ENCODE measurements at regions not wholly inside any gene's neighbourhood (a gene's known extent, or its start where the extent isn't known, plus 50 kb on each side); places are given as distances from the start of the nearest gene placed in this dataset.
"Not testable (repeated sequence)": the region's sequence is repeated elsewhere in the genome, so short reads cannot be mapped to it uniquely, and the experiment has no call there.

DNA sequence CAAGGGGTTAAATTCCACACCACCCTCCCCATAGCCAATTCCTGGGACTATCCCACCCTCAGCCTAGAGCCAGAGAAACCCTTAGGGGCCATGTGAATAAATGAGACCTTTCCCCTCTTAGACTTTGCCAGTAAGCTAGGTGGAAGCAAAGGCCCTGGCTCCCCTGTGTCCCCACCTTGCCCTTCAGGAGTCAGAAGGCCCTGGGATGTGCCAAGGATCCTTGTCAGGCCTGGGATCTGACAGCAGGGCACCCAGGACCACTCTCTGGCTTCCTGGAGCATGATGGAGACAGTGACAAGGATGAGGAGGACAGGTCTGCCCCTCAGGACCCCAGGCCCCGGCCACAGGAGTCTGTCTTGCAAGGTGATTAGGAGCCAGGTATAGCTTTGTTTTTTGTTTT is 125.0 kb upstream of the HAND1 start:
- Histone ChIP-seq H3K79me2 (ENCODE audit: insufficient read depth, low read depth, low read length) (no peaks in the 10 kb centered on the region), H3K9me2 (ENCODE audit: insufficient read depth, low read length) (no peaks in the 10 kb centered on the region), H3K4me1 (ENCODE audit: insufficient read depth, low read length, poor library complexity, severe bottlenecking) (no peaks in the 10 kb centered on the region), H3K4me2 (ENCODE audit: low read length) (no peak overlapping the region), H2AFZ (ENCODE audit: low read length) (no peak overlapping the region), H4K20me1 (ENCODE audit: insufficient read depth, low read length) (no peaks in the 10 kb centered on the region), H3K27ac (ENCODE audit: low read depth, low read length, poor library complexity, severe bottlenecking) (no peak overlapping the region), H3K9me3 (ENCODE audit: low read length) (no peaks in the 10 kb centered on the region), H3K4me3 (ENCODE audit: low read depth, low read length, poor library complexity, severe bottlenecking) (no peak overlapping the region), H3K36me3 (ENCODE audit: insufficient read depth, low read length) (no peaks in the 10 kb centered on the region)
- BruUV-seq (replicated peaks), result no TSS peak
- intact Hi-C loops (cut with micrococcal nuclease; ENCODE audit: unreplicated experiment), result no loop called here
- ChIA-PET CTCF (ENCODE audit: unreplicated experiment) (no interaction called here), POLR2A (interaction anchor here (0.6 kb wide), 1 partner anchor 86 kb away, joined by 3 read pairs; no protein-coding TSS in a partner anchor)
- no peak for TF ChIP-seq EZH2phosphoT487 (IDR thresholded peaks at IDR 0.05; ENCODE audit: borderline replicate concordance, low read depth, low read length)
- TF ChIP-seq, protein P1, sequence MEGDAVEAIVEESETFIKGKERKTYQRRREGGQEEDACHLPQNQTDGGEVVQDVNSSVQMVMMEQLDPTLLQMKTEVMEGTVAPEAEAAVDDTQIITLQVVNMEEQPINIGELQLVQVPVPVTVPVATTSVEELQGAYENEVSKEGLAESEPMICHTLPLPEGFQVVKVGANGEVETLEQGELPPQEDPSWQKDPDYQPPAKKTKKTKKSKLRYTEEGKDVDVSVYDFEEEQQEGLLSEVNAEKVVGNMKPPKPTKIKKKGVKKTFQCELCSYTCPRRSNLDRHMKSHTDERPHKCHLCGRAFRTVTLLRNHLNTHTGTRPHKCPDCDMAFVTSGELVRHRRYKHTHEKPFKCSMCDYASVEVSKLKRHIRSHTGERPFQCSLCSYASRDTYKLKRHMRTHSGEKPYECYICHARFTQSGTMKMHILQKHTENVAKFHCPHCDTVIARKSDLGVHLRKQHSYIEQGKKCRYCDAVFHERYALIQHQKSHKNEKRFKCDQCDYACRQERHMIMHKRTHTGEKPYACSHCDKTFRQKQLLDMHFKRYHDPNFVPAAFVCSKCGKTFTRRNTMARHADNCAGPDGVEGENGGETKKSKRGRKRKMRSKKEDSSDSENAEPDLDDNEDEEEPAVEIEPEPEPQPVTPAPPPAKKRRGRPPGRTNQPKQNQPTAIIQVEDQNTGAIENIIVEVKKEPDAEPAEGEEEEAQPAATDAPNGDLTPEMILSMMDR (conservative IDR thresholded peaks at IDR 0.05; ENCODE audit: low read length), result no peak
- no peak for DNase-seq (ENCODE audit: low spot score)

DNA sequence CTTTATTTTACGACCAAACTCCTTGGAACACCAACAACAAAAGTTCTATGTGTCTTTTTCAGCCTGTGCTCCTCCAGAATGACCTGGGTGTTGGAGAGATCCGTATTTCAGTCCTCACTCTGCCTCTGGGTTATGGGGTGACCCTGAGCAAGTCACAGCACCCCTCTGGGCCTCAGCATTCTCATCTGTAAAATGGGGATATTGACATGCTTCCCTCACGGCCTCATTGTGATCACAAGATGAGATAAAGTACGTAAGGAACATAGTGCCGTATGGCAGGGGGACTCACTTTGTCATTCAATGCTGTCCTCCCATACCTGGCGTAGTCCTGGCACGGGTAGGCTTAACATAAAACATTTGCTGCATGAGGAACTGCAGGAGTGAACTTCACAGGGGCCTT is 123.0 kb upstream of the HAND1 start:
- H3K9me3 ChIP-seq (ENCODE audit: low read length), result no peaks in the 10 kb centered on the region
- ChIA-PET CTCF (ENCODE audit: unreplicated experiment) (no interaction called here), POLR2A (no interaction called here)
- no peaks in the 10 kb centered on the region for H3K4me1 ChIP-seq (ENCODE audit: insufficient read depth, low read length, poor library complexity, severe bottlenecking)
- H3K9me2 ChIP-seq (ENCODE audit: insufficient read depth, low read length), result no peaks in the 10 kb centered on the region
- no peak for DNase-seq (ENCODE audit: low spot score)
- TF ChIP-seq, protein P1 (conservative IDR thresholded peaks at IDR 0.05; ENCODE audit: low read length), result no peak
- no peak for TF ChIP-seq EZH2phosphoT487 (IDR thresholded peaks at IDR 0.05; ENCODE audit: borderline replicate concordance, low read depth, low read length)
- H3K36me3 ChIP-seq (ENCODE audit: insufficient read depth, low read length), result no peaks in the 10 kb centered on the region
- H4K20me1 ChIP-seq (ENCODE audit: insufficient read depth, low read length), result no peaks in the 10 kb centered on the region
- no TSS peak for BruUV-seq (replicated peaks)
- no peak overlapping the region for H3K4me2 ChIP-seq (ENCODE audit: low read length)
- no peak overlapping the region for H3K4me3 ChIP-seq (ENCODE audit: low read depth, low read length, poor library complexity, severe bottlenecking)
- H3K27ac ChIP-seq (ENCODE audit: low read depth, low read length, poor library complexity, severe bottlenecking), result no peak overlapping the region
- H3K79me2 ChIP-seq (ENCODE audit: insufficient read depth, low read depth, low read length), result no peaks in the 10 kb centered on the region
- intact Hi-C loops (cut with micrococcal nuclease; ENCODE audit: unreplicated experiment), result no loop called here
- H2AFZ ChIP-seq (ENCODE audit: low read length), result no peak overlapping the region

DNA sequence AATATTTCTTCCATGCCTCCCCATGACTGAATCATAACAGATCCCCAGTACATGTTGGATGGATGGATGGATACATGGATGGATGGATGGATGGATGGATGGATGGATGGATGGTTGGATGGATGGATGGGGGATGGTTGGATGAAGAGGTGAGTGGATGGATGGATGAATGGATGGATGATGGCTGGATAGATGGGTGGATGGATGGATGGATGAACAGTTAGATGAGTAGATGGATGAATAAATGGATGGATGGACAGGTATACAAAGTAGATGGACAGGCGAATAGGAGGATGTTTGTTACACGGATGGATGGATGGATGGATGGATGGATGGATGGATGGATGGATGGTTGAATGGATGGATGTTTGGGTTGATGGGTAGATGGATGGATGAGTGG is 120.0 kb upstream of the HAND1 start:
- Histone ChIP-seq H3K4me2 (ENCODE audit: low read length) (no peak overlapping the region), H3K9me2 (ENCODE audit: insufficient read depth, low read length) (no peaks in the 10 kb centered on the region), H3K9me3 (ENCODE audit: low read length) (no peaks in the 10 kb centered on the region), H3K4me1 (ENCODE audit: insufficient read depth, low read length, poor library complexity, severe bottlenecking) (no peaks in the 10 kb centered on the region), H3K4me3 (ENCODE audit: low read depth, low read length, poor library complexity, severe bottlenecking) (no peak overlapping the region), H2AFZ (ENCODE audit: low read length) (no peak overlapping the region), H4K20me1 (ENCODE audit: insufficient read depth, low read length) (no peaks in the 10 kb centered on the region), H3K27ac (ENCODE audit: low read depth, low read length, poor library complexity, severe bottlenecking) (no peak overlapping the region), H3K36me3 (ENCODE audit: insufficient read depth, low read length) (no peaks in the 10 kb centered on the region), H3K79me2 (ENCODE audit: insufficient read depth, low read depth, low read length) (no peaks in the 10 kb centered on the region)
- no peak for DNase-seq (ENCODE audit: low spot score)
- TF ChIP-seq, protein P1 (conservative IDR thresholded peaks at IDR 0.05; ENCODE audit: low read length), result no peak
- TF ChIP-seq EZH2phosphoT487 (IDR thresholded peaks at IDR 0.05; ENCODE audit: borderline replicate concordance, low read depth, low read length), result no peak
- ChIA-PET CTCF (ENCODE audit: unreplicated experiment) (no interaction called here), POLR2A (no interaction called here)
- BruUV-seq (replicated peaks), result no TSS peak
- intact Hi-C loops (cut with micrococcal nuclease; ENCODE audit: unreplicated experiment), result no loop called here

DNA sequence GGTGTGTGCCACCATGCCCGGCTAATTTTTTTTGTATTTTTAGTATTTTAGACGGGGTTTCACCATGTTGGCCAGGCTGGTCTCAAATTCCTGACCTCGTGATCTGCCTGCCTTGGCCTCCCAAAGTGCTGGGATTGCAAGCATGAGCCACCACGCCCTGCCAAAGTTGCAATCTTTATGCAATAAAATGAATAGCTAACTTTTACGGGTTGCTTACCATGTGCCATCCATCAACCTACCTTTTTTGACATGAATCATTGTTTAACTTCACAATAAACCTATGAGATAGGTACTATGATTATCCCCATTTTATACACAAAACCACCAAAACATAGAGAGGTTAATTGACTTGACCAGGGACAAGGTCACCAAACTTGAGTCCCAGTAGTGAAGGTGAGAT is 118.8 kb upstream of the HAND1 start:
- BruUV-seq (replicated peaks); intact Hi-C loops (cut with micrococcal nuclease; ENCODE audit: unreplicated experiment): not testable (repeated sequence)

More for the DNA sequence above, 118.8 kb upstream of the HAND1 start:
- H3K36me3 ChIP-seq (ENCODE audit: insufficient read depth, low read length); H4K20me1 ChIP-seq (ENCODE audit: insufficient read depth, low read length); H3K27ac ChIP-seq (ENCODE audit: low read depth, low read length, poor library complexity, severe bottlenecking); H3K4me3 ChIP-seq (ENCODE audit: low read depth, low read length, poor library complexity, severe bottlenecking); H3K79me2 ChIP-seq (ENCODE audit: insufficient read depth, low read depth, low read length); CTCF ChIA-PET (ENCODE audit: unreplicated experiment); H2AFZ ChIP-seq (ENCODE audit: low read length); H3K9me2 ChIP-seq (ENCODE audit: insufficient read depth, low read length); POLR2A ChIA-PET; H3K9me3 ChIP-seq (ENCODE audit: low read length); DNase-seq (ENCODE audit: low spot score); H3K4me2 ChIP-seq (ENCODE audit: low read length); H3K4me1 ChIP-seq (ENCODE audit: insufficient read depth, low read length, poor library complexity, severe bottlenecking): not testable (repeated sequence)

Data from OCI-LY7 (cell line).